ENCODE measurements at regions not wholly inside any gene's neighbourhood (a gene's known extent, or its start where the extent isn't known, plus 50 kb on each side); places are given as distances from the start of the nearest gene placed in this dataset.

- in situ Hi-C loops (cut with HindIII; ENCODE audit: low sequenced_read_pairs): no loop called here
- no peak for DNase-seq (ENCODE audit: low spot score)
Observed at GRCh38 chr15:63453186-63453905, 51.0 kb upstream of the USP3 start.

DNA sequence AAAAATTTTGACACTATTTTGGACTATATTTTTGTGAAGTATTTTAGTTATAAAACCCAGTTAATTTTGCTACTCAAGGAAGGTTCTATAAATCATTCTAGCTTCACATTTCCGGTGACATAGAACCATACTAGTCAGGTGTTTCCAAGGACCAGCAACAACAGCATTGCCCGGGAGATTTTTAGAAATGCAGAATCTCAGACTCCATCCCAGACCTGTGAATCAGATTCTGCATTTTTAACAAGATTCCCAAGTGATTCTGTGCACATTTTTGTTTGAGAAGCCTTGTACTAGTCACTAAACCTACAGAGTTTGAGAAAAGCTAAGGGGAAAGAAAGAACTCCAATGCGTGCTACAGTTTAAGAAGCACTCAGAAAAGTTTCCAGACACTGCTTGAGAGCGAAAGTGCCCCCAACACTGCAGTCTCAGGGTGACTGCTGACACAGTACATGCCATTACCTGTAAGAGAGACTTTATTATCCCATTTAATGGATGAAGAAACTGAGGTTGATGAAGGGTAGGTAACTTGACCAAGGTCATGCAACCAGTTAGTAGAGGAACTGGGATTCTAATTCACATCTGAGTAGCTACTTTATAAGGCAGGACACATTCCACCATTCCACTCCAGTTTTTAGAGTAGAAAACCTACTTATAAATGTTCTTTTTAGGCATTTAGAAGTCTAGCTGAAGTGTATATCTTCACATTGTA is 49.7 kb upstream of the USP3 start:
- DNase-seq (ENCODE audit: low spot score): no peak
- in situ Hi-C loops (cut with HindIII; ENCODE audit: low sequenced_read_pairs): no loop called here
